GM12878 (cell line): ENCODE measurements at regions not wholly inside any gene's neighbourhood (a gene's known extent, or its start where the extent isn't known, plus 50 kb on each side); places are given as distances from the start of the nearest gene placed in this dataset.

ENCODE experiments used
- ATAC-seq: fragments of 200-7000 bp; cut with Tn5 transposase; 3 replicates; pipeline ENCODE4 v1.9.1; 2020; ENCODE audit warnings: mild to moderate bottlenecking, moderate library complexity
- BruUV-seq: library from RNA; stranded (reverse); fragments of 400-500 nt; replicated peaks from 2 replicates; lab custom pipeline; 2021; lab: Mats Ljungman, UMichigan
- CTCF ChIA-PET: fragments of 300-600 bp; sonication (Branson Sonifier 250); formaldehyde crosslinking; extraction: SDS; loops from one replicate; lab custom pipeline; 2021; ENCODE audit warnings: inconsistent platforms; lab: Yijun Ruan, JAX
- POLR2A ChIA-PET: fragments of 350-600 bp; formaldehyde crosslinking; extraction: SDS; loops from one replicate; lab custom pipeline; 2021; ENCODE audit warnings: inconsistent platforms; lab: Charles Lee
- RAD21 ChIA-PET: fragments of 300-600 bp; sonication (Branson Sonifier 250); formaldehyde crosslinking; loops from one replicate; lab custom pipeline; 2023; ENCODE audit warnings: antibody characterized with exemption; ENCODE audit not compliant: unreplicated experiment; lab: Charles Lee
- SMC1A ChIA-PET: fragments of 300-600 bp; sonication (Branson Sonifier 250); formaldehyde crosslinking; loops from one replicate; lab custom pipeline; 2023; ENCODE audit not compliant: unreplicated experiment, uncharacterized antibody; lab: Charles Lee
- DNase-seq: peaks from one replicate; pipeline ENCODE4 v3.0.0-alpha.2; 2011; ENCODE audit warnings: low read depth, low spot score
- FAIRE-seq: peaks from 3 replicates; lab custom pipeline; 2011; peaks lifted over from hg19 to GRCh38; lab: Jason Lieb, UNC
- H2AFZ ChIP-seq: 2 replicates; pipeline ENCODE4 v1.6.0; 2011; ENCODE audit warnings: low read depth, low read length, control low read depth; ENCODE audit not compliant: control insufficient read depth
- H3K27ac ChIP-seq: 2 replicates; pipeline ENCODE4 v1.5.1; 2011; ENCODE audit warnings: control low read depth; ENCODE audit not compliant: control insufficient read depth, insufficient read depth
- H3K27me3 ChIP-seq, 2 experiments: replicated peaks in 1 of 2; 2 replicates each; pipeline versions ENCODE4 v1.6.0 to v1.6.1; 2011; ENCODE audit warnings: low read length in 1 of 2; ENCODE audit not compliant: control insufficient read depth in 2 of 2, insufficient read depth in 2 of 2
- H3K36me3 ChIP-seq, 2 experiments: 2 replicates each; pipeline ENCODE4 v1.5.1; 2011; ENCODE audit warnings: low read length in 1 of 2; ENCODE audit not compliant: control insufficient read depth in 2 of 2, insufficient read depth in 2 of 2
- H3K4me1 ChIP-seq: 2 replicates; pipeline ENCODE4 v1.6.1; 2011; ENCODE audit warnings: mild to moderate bottlenecking, low read length, moderate library complexity, mixed read lengths; ENCODE audit not compliant: control insufficient read depth, insufficient read depth
- H3K4me2 ChIP-seq: 2 replicates; pipeline ENCODE4 v1.6.0; 2011; ENCODE audit warnings: control low read depth; ENCODE audit not compliant: control insufficient read depth, insufficient read depth
- H3K4me3 ChIP-seq: fragments of 200-600 bp; sonication (generic); 2 replicates; pipeline ENCODE4 v1.5.1; 2016
- H3K79me2 ChIP-seq: 2 replicates; pipeline ENCODE4 v1.6.0; 2011; ENCODE audit warnings: low read length; ENCODE audit not compliant: control insufficient read depth, insufficient read depth
- H3K9ac ChIP-seq: 2 replicates; pipeline ENCODE4 v1.8.0; 2011; ENCODE audit warnings: low read length, control low read depth, mixed read lengths; ENCODE audit not compliant: control insufficient read depth, insufficient read depth
- H3K9me3 ChIP-seq: replicated peaks from 3 replicates; pipeline ENCODE4 v1.5.1; 2011; ENCODE audit warnings: mild to moderate bottlenecking, low read length; ENCODE audit not compliant: control insufficient read depth, insufficient read depth
- H4K20me1 ChIP-seq: 2 replicates; pipeline ENCODE4 v1.6.0; 2011; ENCODE audit not compliant: control insufficient read depth, insufficient read depth
- BHLHE40 ChIP-seq, 2 experiments: fragments of 450-650 bp in 1 of 2; IDR thresholded peaks; 2 replicates each; pipeline ENCODE4 v1.6.1; 2011 to 2017; ENCODE audit warnings: low read depth in 2 of 2, borderline replicate concordance in 1 of 2, improper control_type of control experiment in 1 of 2, low read length in 1 of 2, mild to moderate bottlenecking in 1 of 2
- CHD1 ChIP-seq: IDR thresholded peaks from 2 replicates; pipeline ENCODE4 v1.6.1; 2012; ENCODE audit warnings: low read depth, low read length, improper control_type of control experiment
- PAX5 ChIP-seq: IDR thresholded peaks from 2 replicates; pipeline ENCODE4 v1.6.1; 2011; ENCODE audit warnings: low read depth, low read length, borderline replicate concordance
- PAX8 ChIP-seq: fragments of 450-650 bp; IDR thresholded peaks from 2 replicates; pipeline ENCODE4 v1.6.1; 2017; ENCODE audit warnings: mild to moderate bottlenecking, moderate library complexity
- PKNOX1 ChIP-seq: fragments of 450-650 bp; IDR thresholded peaks from 2 replicates; pipeline ENCODE4 v1.6.1; 2016; ENCODE audit warnings: mild to moderate bottlenecking
- POLR2AphosphoS2 ChIP-seq: IDR thresholded peaks from 2 replicates; pipeline ENCODE4 v1.6.1; 2011; ENCODE audit warnings: low read depth, mild to moderate bottlenecking, low read length, improper control_type of control experiment, moderate library complexity
- RELA ChIP-seq: fragments of 450-650 bp; IDR thresholded peaks from 2 replicates; pipeline ENCODE4 v1.8.0; 2014; ENCODE audit warnings: borderline replicate concordance; ENCODE audit not compliant: partially characterized antibody
- SREBF2 ChIP-seq: IDR thresholded peaks from 2 replicates; pipeline ENCODE4 v1.6.1; 2012; ENCODE audit warnings: mild to moderate bottlenecking, low read length
- STAT3 ChIP-seq: IDR thresholded peaks from 2 replicates; pipeline ENCODE4 v1.6.1; 2011; ENCODE audit warnings: low read depth, low read length, improper control_type of control experiment
- SUZ12 ChIP-seq: fragments of 200-600 bp; sonication (generic); IDR thresholded peaks from one replicate; pipeline ENCODE4 v1.6.1; 2018; ENCODE audit warnings: antibody characterized with exemption, mild to moderate bottlenecking; ENCODE audit not compliant: unreplicated experiment
- USF2 ChIP-seq: IDR thresholded peaks from 2 replicates; pipeline ENCODE4 v1.6.1; 2011; ENCODE audit warnings: low read depth, low read length, improper control_type of control experiment, borderline replicate concordance
- ZNF592 ChIP-seq: fragments of 450-650 bp; IDR thresholded peaks from 2 replicates; pipeline ENCODE4 v1.6.1; 2017; ENCODE audit warnings: mild to moderate bottlenecking, moderate library complexity
- ZSCAN29 ChIP-seq: fragments of 450-650 bp; IDR thresholded peaks from 2 replicates; pipeline ENCODE4 v1.6.1; 2017; ENCODE audit warnings: mild to moderate bottlenecking, moderate library complexity
- WGBS: methylation state at CpG from one replicate; pipeline ENCODE4 v1.1.6; 2016; ENCODE audit warnings: low lambda C conversion rate; ENCODE audit not compliant: insufficient replicate concordance, insufficient coverage; ENCODE audit errors: missing lambda C conversion rate; 5-methylcytosine and 5-hydroxymethylcytosine counted together
- in situ Hi-C: fragments of 300-500 bp; cut with MboI; formaldehyde crosslinking; loops from 9 replicates; pipeline ENCODE4 v1.14.3; 2018; ENCODE audit warnings: mixed read lengths
- intact Hi-C: fragments of 100-400 bp; cut with micrococcal nuclease; formaldehyde crosslinking; loops from one replicate; pipeline ENCODE4 v1.14.2; 2022; ENCODE audit not compliant: unreplicated experiment

GRCh38 chr22:49637255-49637760 lies 190.4 kb downstream of the BRD1 start:
- 78% methylated on average over 22 of the region's 28 CpGs for WGBS
- no peaks in the 10 kb centered on the region for H3K27me3 ChIP-seq
- ChIA-PET CTCF (no interaction called here), POLR2A (no interaction called here), RAD21 (no interaction called here)
- ATAC-seq (no peak), DNase-seq (no peak), FAIRE-seq (no peak)
- BruUV-seq = no TSS peak
- no peaks in the 10 kb centered on the region for H3K79me2 ChIP-seq
- intact Hi-C loops = no loop called here
- in situ Hi-C loops = no loop called here
- no peaks in the 10 kb centered on the region; a peak in 3 of 4 replicates for H3K36me3 ChIP-seq
- no peak overlapping the region for H3K27ac ChIP-seq
- no peak overlapping the region for H2AFZ ChIP-seq
- TF ChIP-seq BHLHE40 (IDR thresholded peaks at IDR 0.05; ENCODE audit: borderline replicate concordance in 1 of 2, low read depth in 2 of 2, low read length in 1 of 2) (no peak), STAT3 (no peak), PAX8 (no peak), SREBF2 (no peak), RELA (no peak), PAX5 (no peak), POLR2AphosphoS2 (no peak), SUZ12 (no peak), PKNOX1 (no peak), ZNF592 (no peak), CHD1 (no peak), ZSCAN29 (no peak), USF2 (no peak)
- TF ChIP-seq, all 136 proteins: peak for 0
- Histone ChIP-seq H3K9me3 (no peaks in the 10 kb centered on the region), H3K4me2 (no peak overlapping the region), H3K4me3 (no peak overlapping the region), H3K9ac (no peak overlapping the region), H4K20me1 (no peaks in the 10 kb centered on the region), H3K4me1 (no peaks in the 10 kb centered on the region)
- SMC1A ChIA-PET = no interaction called here
